Adrenal gland (tissue), 5 donors: ENCODE measurements at regions not wholly inside any gene's neighbourhood (a gene's known extent, or its start where the extent isn't known, plus 50 kb on each side); places are given as distances from the start of the nearest gene placed in this dataset.

Source experiments
- CTCF ChIP-seq, 6 experiments: fragments of 450-650 bp in 4 of 6; fragments of 200-600 bp in 2 of 6; sonication (generic) in 1 of 6; IDR thresholded peaks; 1 replicate in 5 of 6; 2 replicates in 1 of 6; pipeline versions ENCODE4 v1.5.1 to v1.8.0; 2016 to 2021; ENCODE audit warnings: antibody characterized with exemption in 6 of 6, mild to moderate bottlenecking in 2 of 6, moderate library complexity in 1 of 6
- POLR2A ChIP-seq, 2 donors: fragments of 450-650 bp; IDR thresholded peaks; one replicate each; pipeline ENCODE4 v1.6.1; 2017; ENCODE audit warnings: antibody characterized with exemption in 2 of 2, mild to moderate bottlenecking in 2 of 2, moderate library complexity in 1 of 2
- donor health status: DM: no; HTN: no; CAD: no.

- TF ChIP-seq POLR2A (IDR thresholded peaks at IDR 0.05) (no peak), CTCF (IDR thresholded peaks at IDR 0.05) (no peak)
These were observed 108.5 kb downstream of the COPRS start for GRCh38 chr17:31750578-31750977.
